OCI-LY7 (cell line): ENCODE measurements at regions not wholly inside any gene's neighbourhood (a gene's known extent, or its start where the extent isn't known, plus 50 kb on each side); places are given as distances from the start of the nearest gene placed in this dataset.

Source experiments
- BruUV-seq: library from RNA; stranded (reverse); fragments of 400-500 nt; replicated peaks from 2 replicates; lab custom pipeline; 2021; lab: Mats Ljungman, UMichigan
- CTCF ChIA-PET: fragments of 300-600 bp; sonication (Branson Sonifier 250); formaldehyde crosslinking; loops from one replicate; lab custom pipeline; 2022; ENCODE audit warnings: antibody characterized with exemption; ENCODE audit not compliant: unreplicated experiment; lab: Charles Lee
- POLR2A ChIA-PET: fragments of 300-600 bp; sonication (Branson Sonifier 250); formaldehyde crosslinking; loops from one replicate; lab custom pipeline; 2022; ENCODE audit warnings: antibody characterized with exemption; lab: Charles Lee
- DNase-seq: peaks from one replicate; pipeline ENCODE4 v3.0.0-alpha.2; 2015; ENCODE audit warnings: low spot score
- H2AFZ ChIP-seq: fragments of 200-600 bp; sonication (generic), shearing (Covaris generic); 2 replicates; pipeline ENCODE4 v1.6.1; 2014; ENCODE audit warnings: mild to moderate bottlenecking, antibody characterized with exemption, low read length, moderate library complexity
- H3K27ac ChIP-seq: fragments of 200-600 bp; sonication (generic); 2 replicates; pipeline ENCODE4 v1.5.1; 2014; ENCODE audit warnings: mixed run types, low read depth, mild to moderate bottlenecking, moderate library complexity, low read length, inconsistent platforms; ENCODE audit not compliant: poor library complexity, severe bottlenecking
- H3K36me3 ChIP-seq: fragments of 200-600 bp; sonication (generic); 2 replicates; pipeline ENCODE4 v1.6.1; 2014; ENCODE audit warnings: mild to moderate bottlenecking, antibody characterized with exemption, low read length, moderate library complexity, mixed read lengths; ENCODE audit not compliant: insufficient read depth
- H3K4me1 ChIP-seq: fragments of 200-600 bp; sonication (generic); 2 replicates; pipeline ENCODE4 v1.5.1; 2014; ENCODE audit warnings: mild to moderate bottlenecking, low read length; ENCODE audit not compliant: insufficient read depth, poor library complexity, severe bottlenecking
- H3K4me2 ChIP-seq: fragments of 200-600 bp; sonication (generic); 2 replicates; pipeline ENCODE4 v1.6.1; 2014; ENCODE audit warnings: mild to moderate bottlenecking, low read length
- H3K4me3 ChIP-seq: fragments of 200-600 bp; sonication (generic); 2 replicates; pipeline ENCODE4 v1.5.1; 2014; ENCODE audit warnings: mild to moderate bottlenecking, low read depth, low read length; ENCODE audit not compliant: poor library complexity, severe bottlenecking
- H3K79me2 ChIP-seq: fragments of 200-600 bp; sonication (generic); 2 replicates; pipeline ENCODE4 v1.6.1; 2016; ENCODE audit warnings: low read depth, mild to moderate bottlenecking, low read length, moderate library complexity, mixed read lengths; ENCODE audit not compliant: insufficient read depth
- H3K9me2 ChIP-seq: fragments of 200-600 bp; sonication (generic); 2 replicates; pipeline ENCODE4 v1.6.1; 2016; ENCODE audit warnings: mild to moderate bottlenecking, low read length, mixed read lengths; ENCODE audit not compliant: insufficient read depth
- H3K9me3 ChIP-seq: fragments of 200-600 bp; sonication (generic); 2 replicates; pipeline ENCODE4 v1.6.1; 2014; ENCODE audit warnings: mild to moderate bottlenecking, mixed run types, low read length, mixed read lengths
- H4K20me1 ChIP-seq: fragments of 200-600 bp; sonication (generic); 2 replicates; pipeline ENCODE4 v1.6.1; 2014; ENCODE audit warnings: mild to moderate bottlenecking, antibody characterized with exemption, low read length, moderate library complexity, mixed read lengths; ENCODE audit not compliant: insufficient read depth
- EZH2phosphoT487 ChIP-seq: fragments of 200-600 bp; sonication (generic); IDR thresholded peaks from 2 replicates; pipeline ENCODE4 v1.6.1; 2018; ENCODE audit warnings: low read depth, borderline replicate concordance, mild to moderate bottlenecking, mixed run types, antibody characterized with exemption, low read length, moderate library complexity, mixed read lengths
- intact Hi-C: fragments of 100-400 bp; cut with micrococcal nuclease; formaldehyde crosslinking; loops from one replicate; pipeline ENCODE4 v1.10.0; 2022; ENCODE audit not compliant: unreplicated experiment
- TF ChIP-seq, protein P1 (sequence below): fragments of 200-600 bp; sonication (generic); conservative IDR thresholded peaks from 2 replicates; pipeline ENCODE4 v1.5.1; 2014; ENCODE audit warnings: mild to moderate bottlenecking, antibody characterized with exemption, low read length, moderate library complexity, mixed read lengths

- no peak overlapping the region for H3K4me3 ChIP-seq
- ChIA-PET CTCF (no interaction called here), POLR2A (no interaction called here)
- BruUV-seq: no TSS peak
- no peak overlapping the region for H3K4me2 ChIP-seq
- H3K9me2 ChIP-seq: 0 out of 2 replicates have a peak, but pooled peaks cover 4% of the 10 kb centered on the region
- TF ChIP-seq EZH2phosphoT487: no peak
- TF ChIP-seq, protein P1, sequence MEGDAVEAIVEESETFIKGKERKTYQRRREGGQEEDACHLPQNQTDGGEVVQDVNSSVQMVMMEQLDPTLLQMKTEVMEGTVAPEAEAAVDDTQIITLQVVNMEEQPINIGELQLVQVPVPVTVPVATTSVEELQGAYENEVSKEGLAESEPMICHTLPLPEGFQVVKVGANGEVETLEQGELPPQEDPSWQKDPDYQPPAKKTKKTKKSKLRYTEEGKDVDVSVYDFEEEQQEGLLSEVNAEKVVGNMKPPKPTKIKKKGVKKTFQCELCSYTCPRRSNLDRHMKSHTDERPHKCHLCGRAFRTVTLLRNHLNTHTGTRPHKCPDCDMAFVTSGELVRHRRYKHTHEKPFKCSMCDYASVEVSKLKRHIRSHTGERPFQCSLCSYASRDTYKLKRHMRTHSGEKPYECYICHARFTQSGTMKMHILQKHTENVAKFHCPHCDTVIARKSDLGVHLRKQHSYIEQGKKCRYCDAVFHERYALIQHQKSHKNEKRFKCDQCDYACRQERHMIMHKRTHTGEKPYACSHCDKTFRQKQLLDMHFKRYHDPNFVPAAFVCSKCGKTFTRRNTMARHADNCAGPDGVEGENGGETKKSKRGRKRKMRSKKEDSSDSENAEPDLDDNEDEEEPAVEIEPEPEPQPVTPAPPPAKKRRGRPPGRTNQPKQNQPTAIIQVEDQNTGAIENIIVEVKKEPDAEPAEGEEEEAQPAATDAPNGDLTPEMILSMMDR: no peak
- no peak for DNase-seq
- no peaks in the 10 kb centered on the region for H3K9me3 ChIP-seq
- no peaks in the 10 kb centered on the region for H3K36me3 ChIP-seq
- H3K27ac ChIP-seq: no peak overlapping the region
- H2AFZ ChIP-seq: no peak overlapping the region
- intact Hi-C loops: no loop called here
- no peaks in the 10 kb centered on the region for H3K79me2 ChIP-seq
- H3K4me1 ChIP-seq: no peaks in the 10 kb centered on the region
- H4K20me1 ChIP-seq: no peaks in the 10 kb centered on the region
Measured at GRCh38 chr12:75712223-75712622, 200.8 kb upstream of the KRR1 start.

GRCh38 chr12:75711271-75711670, 199.9 kb upstream of the KRR1 start:
- CTCF ChIA-PET: no interaction called here
- H3K79me2 ChIP-seq: no peaks in the 10 kb centered on the region
- H3K4me1 ChIP-seq: peaks cover 6% of the 10 kb centered on the region
- H4K20me1 ChIP-seq: no peaks in the 10 kb centered on the region
- H3K9me2 ChIP-seq: 0 out of 2 replicates have a peak, but pooled peaks cover 4% of the 10 kb centered on the region
- TF ChIP-seq, protein P1: no peak
- TF ChIP-seq EZH2phosphoT487: no peak
- H3K27ac ChIP-seq: no peak overlapping the region
- POLR2A ChIA-PET: interaction anchor here (0.6 to 1.3 kb wide), 4 partner anchors 10 to 1620 kb away, joined by 3 to 4 read pairs (median 4); no protein-coding TSS in a partner anchor
- no TSS peak for BruUV-seq
- intact Hi-C loops: no loop called here
- no peak overlapping the region for H3K4me2 ChIP-seq
- H3K9me3 ChIP-seq: no peaks in the 10 kb centered on the region
- H3K4me3 ChIP-seq: no peak overlapping the region
- no peaks in the 10 kb centered on the region for H3K36me3 ChIP-seq
- no peak for DNase-seq
- H2AFZ ChIP-seq: no peak overlapping the region

GRCh38 chr12:75710361-75711069, 199.1 kb upstream of the KRR1 start:
- H3K4me3 ChIP-seq: no peak overlapping the region
- TF ChIP-seq, protein P1: no peak
- no peak for TF ChIP-seq EZH2phosphoT487
- no peaks in the 10 kb centered on the region for H3K36me3 ChIP-seq
- H4K20me1 ChIP-seq: no peaks in the 10 kb centered on the region
- H3K27ac ChIP-seq: no peak overlapping the region
- BruUV-seq: no TSS peak
- no peak for DNase-seq
- 0 out of 2 replicates have a peak, but pooled peaks cover 4% of the 10 kb centered on the region for H3K9me2 ChIP-seq
- H3K79me2 ChIP-seq: no peaks in the 10 kb centered on the region
- ChIA-PET CTCF (no interaction called here), POLR2A (interaction anchor here (0.6 to 1.3 kb wide), 8 partner anchors 10 to 1621 kb away, joined by 3 to 8 read pairs (median 4); no protein-coding TSS in a partner anchor)
- intact Hi-C loops: no loop called here
- no peak overlapping the region for H3K4me2 ChIP-seq
- H3K9me3 ChIP-seq: no peaks in the 10 kb centered on the region
- H3K4me1 ChIP-seq: peaks cover 6% of the 10 kb centered on the region
- no peak overlapping the region for H2AFZ ChIP-seq
